Type B pancreatic cell (in vitro differentiated cells): ENCODE measurements at regions not wholly inside any gene's neighbourhood (a gene's known extent, or its start where the extent isn't known, plus 50 kb on each side); places are given as distances from the start of the nearest gene placed in this dataset.

ENCODE experiments used
- DNase-seq: peaks from one replicate; pipeline ENCODE4 v3.0.0; 2021; ENCODE audit warnings: mixed read lengths; ENCODE audit not compliant: unreplicated experiment; ENCODE audit errors: extremely low spot score
- H3K27ac Mint-ChIP-seq: 2 replicates; pipeline ENCODE4 v1.8.0; 2021; ENCODE audit warnings: mild to moderate bottlenecking, mixed read lengths
- H3K27me3 Mint-ChIP-seq: 2 replicates; pipeline ENCODE4 v1.8.0; 2021; ENCODE audit warnings: mixed read lengths
- H3K36me3 Mint-ChIP-seq: 2 replicates; pipeline ENCODE4 v1.8.0; 2021; ENCODE audit warnings: mixed read lengths
- H3K4me1 Mint-ChIP-seq: one replicate; pipeline ENCODE4 v1.8.0; 2021; ENCODE audit warnings: mixed read lengths; ENCODE audit not compliant: unreplicated experiment
- H3K4me3 Mint-ChIP-seq: 2 replicates; pipeline ENCODE4 v1.8.0; 2021; ENCODE audit warnings: mild to moderate bottlenecking, mixed read lengths
- H3K9me3 Mint-ChIP-seq: 2 replicates; pipeline ENCODE4 v1.8.0; 2021; ENCODE audit warnings: mixed read lengths
- TF ChIP-seq, protein P1 (sequence below): fragments of 200-600 bp; sonication (generic); conservative IDR thresholded peaks from 2 replicates; pipeline ENCODE4 v1.5.0; 2021; ENCODE audit warnings: antibody characterized with exemption, mild to moderate bottlenecking

DNA sequence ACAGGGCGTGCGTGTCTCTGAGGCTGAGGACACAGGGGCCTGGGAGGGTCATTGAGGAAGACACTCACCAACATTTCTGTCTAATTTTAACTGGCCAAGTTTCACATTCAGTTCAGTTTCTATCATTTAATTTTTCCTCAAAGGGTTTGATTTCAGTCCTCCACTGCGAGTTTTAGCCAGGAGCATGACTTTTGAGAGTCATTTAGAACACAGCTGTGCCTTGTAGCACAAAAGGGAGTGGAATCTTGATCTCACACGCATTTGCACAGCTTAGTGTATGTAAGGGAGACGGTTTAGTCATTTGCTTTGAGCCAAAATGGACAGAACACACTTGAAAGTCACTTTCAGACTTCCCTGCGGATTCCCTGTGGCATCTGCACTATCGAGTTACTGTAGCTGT lies 1090.8 kb downstream of the BCL11B start:
- Mint-ChIP-seq H3K36me3 (no peaks in the 10 kb centered on the region), H3K4me1 (peaks cover 5% of the 10 kb centered on the region), H3K4me3 (no peak overlapping the region), H3K27ac (no peak overlapping the region), H3K9me3 (no peaks in the 10 kb centered on the region), H3K27me3 (no peaks in the 10 kb centered on the region)
- DNase-seq = no peak
- TF ChIP-seq, protein P1, sequence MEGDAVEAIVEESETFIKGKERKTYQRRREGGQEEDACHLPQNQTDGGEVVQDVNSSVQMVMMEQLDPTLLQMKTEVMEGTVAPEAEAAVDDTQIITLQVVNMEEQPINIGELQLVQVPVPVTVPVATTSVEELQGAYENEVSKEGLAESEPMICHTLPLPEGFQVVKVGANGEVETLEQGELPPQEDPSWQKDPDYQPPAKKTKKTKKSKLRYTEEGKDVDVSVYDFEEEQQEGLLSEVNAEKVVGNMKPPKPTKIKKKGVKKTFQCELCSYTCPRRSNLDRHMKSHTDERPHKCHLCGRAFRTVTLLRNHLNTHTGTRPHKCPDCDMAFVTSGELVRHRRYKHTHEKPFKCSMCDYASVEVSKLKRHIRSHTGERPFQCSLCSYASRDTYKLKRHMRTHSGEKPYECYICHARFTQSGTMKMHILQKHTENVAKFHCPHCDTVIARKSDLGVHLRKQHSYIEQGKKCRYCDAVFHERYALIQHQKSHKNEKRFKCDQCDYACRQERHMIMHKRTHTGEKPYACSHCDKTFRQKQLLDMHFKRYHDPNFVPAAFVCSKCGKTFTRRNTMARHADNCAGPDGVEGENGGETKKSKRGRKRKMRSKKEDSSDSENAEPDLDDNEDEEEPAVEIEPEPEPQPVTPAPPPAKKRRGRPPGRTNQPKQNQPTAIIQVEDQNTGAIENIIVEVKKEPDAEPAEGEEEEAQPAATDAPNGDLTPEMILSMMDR = no peak

DNA sequence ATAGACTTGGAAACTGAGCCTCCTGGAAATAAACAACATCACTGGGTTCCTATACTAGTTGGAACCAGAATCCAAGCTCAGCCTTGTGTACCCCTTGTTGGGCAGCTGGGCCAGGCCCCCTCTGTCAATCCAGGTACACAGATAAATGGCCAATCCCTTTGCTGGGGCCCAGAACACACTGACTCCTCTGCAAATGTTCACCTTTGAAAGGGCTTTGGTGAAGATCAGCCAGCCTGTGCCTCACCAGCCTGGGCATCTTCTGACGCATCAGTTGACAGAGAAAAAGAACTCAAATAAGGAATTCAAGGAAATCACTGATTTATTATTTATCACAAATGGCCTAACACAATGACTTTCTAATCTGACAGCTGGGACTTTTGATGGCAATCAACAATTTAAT lies 1090.2 kb downstream of the BCL11B start:
- Mint-ChIP-seq H3K9me3 (no peaks in the 10 kb centered on the region), H3K27me3 (no peaks in the 10 kb centered on the region), H3K27ac (no peak overlapping the region), H3K4me3 (no peak overlapping the region), H3K36me3 (no peaks in the 10 kb centered on the region), H3K4me1 (peaks cover 5% of the 10 kb centered on the region)
- TF ChIP-seq, protein P1 = no peak
- no peak for DNase-seq

DNA sequence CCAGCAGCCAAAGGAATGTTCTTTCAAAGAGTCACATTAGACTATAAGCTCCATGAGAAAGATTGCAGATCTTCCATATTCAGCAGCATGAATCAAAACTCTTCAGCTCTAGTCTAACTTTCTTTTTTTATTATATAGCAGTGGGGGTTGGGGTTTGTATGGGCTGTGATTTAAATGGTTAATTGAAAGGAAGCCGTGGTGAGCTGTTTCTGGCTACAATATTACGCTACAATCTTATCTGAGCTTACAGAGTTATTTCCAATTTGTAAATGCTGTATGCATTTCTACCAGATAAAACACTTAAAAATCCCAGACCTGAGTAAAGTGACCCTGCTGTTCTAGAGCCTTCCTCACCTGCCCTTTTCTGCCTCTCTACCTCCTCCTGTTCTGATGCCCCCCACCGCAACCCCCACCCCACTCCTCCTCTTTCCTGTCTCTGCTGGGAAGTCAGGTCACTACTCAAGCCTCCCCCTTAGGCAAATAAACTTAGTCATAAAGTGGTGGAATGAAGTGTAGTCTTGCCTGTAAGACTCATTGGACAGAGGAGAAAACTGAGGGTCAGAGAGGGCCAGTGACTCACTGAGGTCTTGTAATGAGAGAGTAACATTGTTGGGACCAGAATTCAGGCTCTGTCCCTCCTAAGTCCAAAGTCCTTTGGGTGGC lies 1089.5 kb downstream of the BCL11B start:
- peaks cover 5% of the 10 kb centered on the region for H3K4me1 Mint-ChIP-seq
- H3K36me3 Mint-ChIP-seq = no peaks in the 10 kb centered on the region
- no peak for DNase-seq
- H3K4me3 Mint-ChIP-seq = no peak overlapping the region
- H3K9me3 Mint-ChIP-seq = no peaks in the 10 kb centered on the region
- no peak overlapping the region for H3K27ac Mint-ChIP-seq
- TF ChIP-seq, protein P1 = no peak
- H3K27me3 Mint-ChIP-seq = no peaks in the 10 kb centered on the region

DNA sequence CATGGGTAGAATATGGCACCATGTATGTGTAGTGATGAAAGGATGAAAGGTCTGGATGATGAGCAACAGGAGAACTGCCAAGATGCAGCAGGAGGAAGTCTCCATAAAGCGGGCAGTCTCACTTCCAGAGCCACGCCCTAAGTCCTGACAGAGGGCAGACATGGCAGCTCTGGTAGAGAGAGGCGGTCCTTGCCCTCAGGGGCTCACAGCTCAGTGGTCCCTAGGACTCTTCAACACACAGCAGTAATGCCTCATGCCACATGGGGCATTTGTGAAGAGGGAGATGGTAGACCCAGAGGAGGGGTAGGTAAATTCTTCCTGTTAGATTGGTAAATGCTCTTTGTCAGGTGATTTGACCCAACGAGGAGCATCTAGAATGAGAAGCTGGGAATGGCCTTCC lies 1088.4 kb downstream of the BCL11B start:
- no peak for DNase-seq
- TF ChIP-seq, protein P1 = no peak
- Mint-ChIP-seq H3K4me3 (no peak overlapping the region), H3K27me3 (no peaks in the 10 kb centered on the region), H3K36me3 (no peaks in the 10 kb centered on the region), H3K4me1 (peaks cover 5% of the 10 kb centered on the region), H3K27ac (no peak overlapping the region), H3K9me3 (no peaks in the 10 kb centered on the region)

DNA sequence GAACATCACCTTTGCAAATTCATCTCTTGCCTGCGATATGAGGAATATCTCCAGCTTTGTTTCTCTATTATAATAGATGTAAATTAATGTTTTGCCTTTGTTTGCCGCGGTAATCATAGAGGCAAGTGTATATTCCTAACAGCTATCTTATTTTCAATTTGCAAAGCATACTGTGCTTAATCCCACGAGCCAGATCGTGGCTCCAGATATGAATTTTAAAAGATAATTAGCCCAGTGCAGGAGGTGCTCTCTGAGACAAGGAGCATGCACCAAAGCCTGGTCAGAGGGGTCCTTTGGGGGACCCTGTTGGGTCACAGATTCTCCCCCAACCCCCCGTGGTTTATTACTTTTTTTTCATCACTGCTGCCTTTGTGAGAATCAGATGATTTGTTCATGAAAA lies 1087.5 kb downstream of the BCL11B start:
- Mint-ChIP-seq H3K36me3 (no peaks in the 10 kb centered on the region), H3K9me3 (no peaks in the 10 kb centered on the region), H3K4me1 (peaks cover 5% of the 10 kb centered on the region), H3K27ac (no peak overlapping the region), H3K4me3 (no peak overlapping the region), H3K27me3 (no peaks in the 10 kb centered on the region)
- no peak for DNase-seq
- TF ChIP-seq, protein P1 = no peak

DNA sequence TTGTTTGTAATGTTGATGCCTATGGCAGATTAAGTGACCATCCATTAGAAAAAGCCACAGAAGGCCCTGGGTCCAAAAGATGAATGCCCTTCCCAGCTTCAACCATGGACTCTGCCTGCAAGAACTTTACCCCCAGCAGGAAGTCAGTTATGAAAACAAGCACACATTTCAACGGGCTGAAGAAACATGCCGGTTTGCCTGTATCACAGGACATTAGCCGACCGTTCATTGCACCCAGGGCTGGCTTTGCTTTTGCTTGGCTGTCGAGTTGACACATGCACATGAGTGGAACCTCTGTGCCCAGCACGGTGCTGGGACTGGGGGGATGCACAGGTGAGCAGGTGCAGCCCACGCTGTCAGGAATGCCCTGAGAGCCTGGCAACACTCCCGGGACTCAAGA lies 1087.0 kb downstream of the BCL11B start:
- no peak for DNase-seq
- no peak overlapping the region for H3K4me3 Mint-ChIP-seq
- no peaks in the 10 kb centered on the region for H3K36me3 Mint-ChIP-seq
- H3K27me3 Mint-ChIP-seq = no peaks in the 10 kb centered on the region
- peaks cover 5% of the 10 kb centered on the region for H3K4me1 Mint-ChIP-seq
- no peak overlapping the region for H3K27ac Mint-ChIP-seq
- H3K9me3 Mint-ChIP-seq = no peaks in the 10 kb centered on the region
- TF ChIP-seq, protein P1 = no peak
